MM.1S (cell line): ENCODE measurements at regions not wholly inside any gene's neighbourhood (a gene's known extent, or its start where the extent isn't known, plus 50 kb on each side); places are given as distances from the start of the nearest gene placed in this dataset.

Experiments
- EZH2 ChIP-seq: fragments of 300-600 bp; sonication (generic); optimal IDR thresholded peaks from 2 replicates; pipeline ENCODE3; 2017; ENCODE audit warnings: low read depth, mild to moderate bottlenecking, antibody characterized with exemption, low read length, mixed read lengths
- TF ChIP-seq, protein P1 (sequence below): fragments of 300-600 bp; sonication (generic); IDR thresholded peaks from 2 replicates; pipeline ENCODE4 v1.5.1; 2016; ENCODE audit warnings: antibody characterized with exemption, low read length, mixed read lengths

DNA sequence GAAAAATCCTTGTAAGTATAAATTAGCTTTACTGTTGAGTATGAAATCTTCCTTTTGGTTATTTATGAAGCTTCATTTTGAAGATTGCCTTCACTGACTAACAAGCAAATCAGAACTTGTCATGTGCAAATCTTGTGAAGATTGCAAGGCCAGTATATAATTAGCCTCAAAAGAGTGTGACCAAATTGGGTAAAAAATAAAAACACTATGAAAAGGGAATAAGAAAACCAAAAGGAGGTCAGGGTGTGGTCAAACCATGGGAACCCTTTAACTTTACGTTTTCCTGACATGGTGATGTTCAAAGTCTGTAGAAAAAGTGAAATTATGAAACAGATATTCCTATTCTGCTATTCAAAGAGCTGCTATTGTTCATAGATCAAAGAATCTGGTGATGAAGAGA, 230.3 kb downstream of the BCAT1 start:
- TF ChIP-seq, protein P1, sequence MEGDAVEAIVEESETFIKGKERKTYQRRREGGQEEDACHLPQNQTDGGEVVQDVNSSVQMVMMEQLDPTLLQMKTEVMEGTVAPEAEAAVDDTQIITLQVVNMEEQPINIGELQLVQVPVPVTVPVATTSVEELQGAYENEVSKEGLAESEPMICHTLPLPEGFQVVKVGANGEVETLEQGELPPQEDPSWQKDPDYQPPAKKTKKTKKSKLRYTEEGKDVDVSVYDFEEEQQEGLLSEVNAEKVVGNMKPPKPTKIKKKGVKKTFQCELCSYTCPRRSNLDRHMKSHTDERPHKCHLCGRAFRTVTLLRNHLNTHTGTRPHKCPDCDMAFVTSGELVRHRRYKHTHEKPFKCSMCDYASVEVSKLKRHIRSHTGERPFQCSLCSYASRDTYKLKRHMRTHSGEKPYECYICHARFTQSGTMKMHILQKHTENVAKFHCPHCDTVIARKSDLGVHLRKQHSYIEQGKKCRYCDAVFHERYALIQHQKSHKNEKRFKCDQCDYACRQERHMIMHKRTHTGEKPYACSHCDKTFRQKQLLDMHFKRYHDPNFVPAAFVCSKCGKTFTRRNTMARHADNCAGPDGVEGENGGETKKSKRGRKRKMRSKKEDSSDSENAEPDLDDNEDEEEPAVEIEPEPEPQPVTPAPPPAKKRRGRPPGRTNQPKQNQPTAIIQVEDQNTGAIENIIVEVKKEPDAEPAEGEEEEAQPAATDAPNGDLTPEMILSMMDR = no peak
- TF ChIP-seq EZH2 = no peak
